HCT116 (cell line): ENCODE measurements at regions not wholly inside any gene's neighbourhood (a gene's known extent, or its start where the extent isn't known, plus 50 kb on each side); places are given as distances from the start of the nearest gene placed in this dataset.

ENCODE experiments used
- ATAC-seq: fragments of 200-7000 bp; cut with Tn5 transposase; 2 replicates; pipeline ENCODE4 v1.9.1; 2020; ENCODE audit warnings: mild to moderate bottlenecking, moderate library complexity
- BruUV-seq: library from RNA; stranded (reverse); fragments of 400-500 nt; replicated peaks from 2 replicates; lab custom pipeline; 2021; lab: Mats Ljungman, UMichigan
- CTCF ChIA-PET: fragments of 300-600 bp; sonication (Branson Sonifier 250); formaldehyde crosslinking; loops from one replicate; lab custom pipeline; 2021; ENCODE audit warnings: antibody characterized with exemption; lab: Charles Lee
- POLR2A ChIA-PET: fragments of 300-600, 350-600 bp; sonication (Branson Sonifier 250); formaldehyde crosslinking; loops from one replicate; lab custom pipeline; 2021; ENCODE audit warnings: antibody characterized with exemption; lab: Charles Lee
- RAD21 ChIA-PET, 2 experiments: fragments of 300-600 bp; sonication (Branson Sonifier 250); formaldehyde crosslinking; loops; one replicate each; lab custom pipeline; 2023; ENCODE audit warnings: low total read pairs in 2 of 2; ENCODE audit not compliant: uncharacterized antibody in 2 of 2, unreplicated experiment in 2 of 2, low non-redundant PET in 1 of 2; lab: Charles Lee
- DNase-seq: peaks from one replicate; pipeline ENCODE4 v3.0.0-alpha.2; 2010; ENCODE audit warnings: low read depth, low spot score
- H2AFZ ChIP-seq: fragments of 200-600 bp; shearing (Covaris generic), sonication (generic); 2 replicates; pipeline ENCODE4 v1.6.1; 2017; ENCODE audit warnings: low read depth, mixed run types, mixed read lengths, antibody characterized with exemption, low read length; ENCODE audit not compliant: poor library complexity, severe bottlenecking
- H3K27ac ChIP-seq: 2 replicates; pipeline ENCODE4 v1.5.1; 2012; ENCODE audit warnings: low read depth, low read length
- H3K27me3 ChIP-seq: fragments of 200-600 bp; sonication (generic); 2 replicates; pipeline ENCODE4 v1.6.1; 2016; ENCODE audit warnings: mixed run types, low read length, mixed read lengths; ENCODE audit not compliant: insufficient read depth
- H3K36me3 ChIP-seq, 2 experiments: fragments of 200-500 bp in 1 of 2; fragments of 200-600 bp in 1 of 2; sonication (Bioruptor generic) in 1 of 2; sonication (generic) in 1 of 2; 2 replicates each; pipeline versions ENCODE4 v1.5.1 to v1.6.1; 2014 to 2016; ENCODE audit warnings: low read length in 2 of 2, inconsistent platforms in 1 of 2, mixed read lengths in 1 of 2, mixed run types in 1 of 2; ENCODE audit not compliant: insufficient read depth in 2 of 2, control insufficient read depth in 1 of 2
- H3K4me1 ChIP-seq, 2 experiments: fragments of 200-600 bp in 1 of 2; sonication (generic) in 1 of 2; 2 replicates each; pipeline versions ENCODE4 v1.5.1 to v1.6.1; 2012 to 2017; ENCODE audit warnings: low read length in 2 of 2, inconsistent platforms in 1 of 2, mild to moderate bottlenecking in 1 of 2, mixed read lengths in 1 of 2, mixed run types in 1 of 2, moderate library complexity in 1 of 2; ENCODE audit not compliant: insufficient read depth in 2 of 2, control insufficient read depth in 1 of 2
- H3K4me2 ChIP-seq: fragments of 200-600 bp; sonication (generic); 2 replicates; pipeline ENCODE4 v1.6.1; 2017; ENCODE audit warnings: mixed run types, low read length, mixed read lengths
- H3K4me3 ChIP-seq, 2 experiments: fragments of 200-600 bp in 1 of 2; sonication (generic) in 1 of 2; replicated peaks in 1 of 2; 2 replicates each; pipeline ENCODE4 v1.5.1; 2011 to 2016; ENCODE audit warnings: low read length in 2 of 2, control low read depth in 1 of 2, low read depth in 1 of 2, mild to moderate bottlenecking in 1 of 2, mixed read lengths in 1 of 2, mixed run types in 1 of 2
- H3K79me2 ChIP-seq: fragments of 200-600 bp; sonication (generic); 2 replicates; pipeline ENCODE4 v1.6.1; 2017; ENCODE audit warnings: mild to moderate bottlenecking, mixed run types, low read length, moderate library complexity, mixed read lengths; ENCODE audit not compliant: insufficient read depth
- H3K9ac ChIP-seq: fragments of 200-600 bp; sonication (generic); 2 replicates; pipeline ENCODE4 v1.6.1; 2016; ENCODE audit warnings: low read length, mixed read lengths
- H3K9me2 ChIP-seq: fragments of 200-600 bp; sonication (generic), shearing (Covaris generic); 2 replicates; pipeline ENCODE4 v1.6.1; 2017; ENCODE audit warnings: mixed run types, mild to moderate bottlenecking, moderate library complexity; ENCODE audit not compliant: insufficient read depth
- H3K9me3 ChIP-seq, 2 experiments: fragments of 200-500 bp in 1 of 2; fragments of 200-600 bp in 1 of 2; sonication (Bioruptor generic) in 1 of 2; sonication (generic) in 1 of 2; 2 replicates each; pipeline ENCODE4 v1.6.1; 2014 to 2017; ENCODE audit warnings: low read length in 2 of 2, mixed read lengths in 2 of 2, inconsistent platforms in 1 of 2, low read depth in 1 of 2, mild to moderate bottlenecking in 1 of 2, mixed run types in 1 of 2, moderate library complexity in 1 of 2; ENCODE audit not compliant: control insufficient read depth in 1 of 2, insufficient read depth in 1 of 2
- H4K20me1 ChIP-seq: fragments of 200-600 bp; sonication (generic), shearing (Covaris generic); 2 replicates; pipeline ENCODE4 v1.6.1; 2017; ENCODE audit warnings: mixed run types, mild to moderate bottlenecking, moderate library complexity; ENCODE audit not compliant: insufficient read depth
- RAD21 ChIP-seq: IDR thresholded peaks from 2 replicates; pipeline ENCODE4 v1.6.1; 2012; ENCODE audit warnings: low read depth, mild to moderate bottlenecking
- ZNF274 ChIP-seq: fragments of 200-500 bp; sonication (Bioruptor generic); IDR thresholded peaks from 2 replicates; pipeline ENCODE4 v1.6.1; 2014; ENCODE audit warnings: mild to moderate bottlenecking, low read depth, low read length, inconsistent platforms
- intact Hi-C: fragments of 100-400 bp; cut with micrococcal nuclease; formaldehyde crosslinking; loops from 2 replicates; pipeline ENCODE4 v1.10.0; 2022
- TF ChIP-seq, protein P1 (sequence below): IDR thresholded peaks from 2 replicates; pipeline ENCODE4 v1.6.1; 2011; ENCODE audit warnings: mild to moderate bottlenecking, low read length, moderate library complexity; ENCODE audit not compliant: insufficient replicate concordance; ENCODE audit errors: extremely low read depth
- TF ChIP-seq, protein P2 (sequence below), 3 experiments: fragments of 200-600 bp in 1 of 3; sonication (generic) in 1 of 3; IDR thresholded peaks in 2 of 3; conservative IDR thresholded peaks in 1 of 3; 2 replicates each; pipeline ENCODE4 v1.5.1; 2012 to 2017; ENCODE audit warnings: low read depth in 2 of 3, low read length in 2 of 3, antibody characterized with exemption in 1 of 3, borderline replicate concordance in 1 of 3, control low read depth in 1 of 3, mild to moderate bottlenecking in 1 of 3, mixed read lengths in 1 of 3, mixed run types in 1 of 3, moderate library complexity in 1 of 3; ENCODE audit not compliant: insufficient read depth in 1 of 3
- TF ChIP-seq, protein P3 (sequence below): IDR thresholded peaks from 2 replicates; pipeline ENCODE4 v1.6.1; 2012

DNA sequence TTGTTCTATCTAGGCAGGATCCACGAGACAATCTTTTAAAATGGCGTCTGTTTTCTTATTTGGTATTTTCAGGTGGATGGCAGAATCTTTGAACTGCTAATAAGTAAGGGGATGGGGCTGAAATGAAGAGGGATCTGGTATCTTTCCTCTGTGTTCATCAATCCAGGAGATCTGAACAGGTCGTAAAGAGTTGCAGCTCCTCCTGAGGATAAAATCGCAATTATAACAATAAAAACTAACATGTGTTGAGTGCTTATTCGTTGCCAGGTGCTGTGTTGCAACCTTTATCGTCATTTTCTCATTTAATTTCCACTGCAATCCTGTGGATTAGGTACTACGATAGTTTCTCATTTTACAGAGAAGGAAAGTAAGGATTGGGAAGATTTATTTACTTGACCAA, 134.6 kb upstream of the DPYD start (continued):
- TF ChIP-seq, protein P1, sequence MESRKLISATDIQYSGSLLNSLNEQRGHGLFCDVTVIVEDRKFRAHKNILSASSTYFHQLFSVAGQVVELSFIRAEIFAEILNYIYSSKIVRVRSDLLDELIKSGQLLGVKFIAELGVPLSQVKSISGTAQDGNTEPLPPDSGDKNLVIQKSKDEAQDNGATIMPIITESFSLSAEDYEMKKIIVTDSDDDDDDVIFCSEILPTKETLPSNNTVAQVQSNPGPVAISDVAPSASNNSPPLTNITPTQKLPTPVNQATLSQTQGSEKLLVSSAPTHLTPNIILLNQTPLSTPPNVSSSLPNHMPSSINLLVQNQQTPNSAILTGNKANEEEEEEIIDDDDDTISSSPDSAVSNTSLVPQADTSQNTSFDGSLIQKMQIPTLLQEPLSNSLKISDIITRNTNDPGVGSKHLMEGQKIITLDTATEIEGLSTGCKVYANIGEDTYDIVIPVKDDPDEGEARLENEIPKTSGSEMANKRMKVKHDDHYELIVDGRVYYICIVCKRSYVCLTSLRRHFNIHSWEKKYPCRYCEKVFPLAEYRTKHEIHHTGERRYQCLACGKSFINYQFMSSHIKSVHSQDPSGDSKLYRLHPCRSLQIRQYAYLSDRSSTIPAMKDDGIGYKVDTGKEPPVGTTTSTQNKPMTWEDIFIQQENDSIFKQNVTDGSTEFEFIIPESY: no peak

DNA sequence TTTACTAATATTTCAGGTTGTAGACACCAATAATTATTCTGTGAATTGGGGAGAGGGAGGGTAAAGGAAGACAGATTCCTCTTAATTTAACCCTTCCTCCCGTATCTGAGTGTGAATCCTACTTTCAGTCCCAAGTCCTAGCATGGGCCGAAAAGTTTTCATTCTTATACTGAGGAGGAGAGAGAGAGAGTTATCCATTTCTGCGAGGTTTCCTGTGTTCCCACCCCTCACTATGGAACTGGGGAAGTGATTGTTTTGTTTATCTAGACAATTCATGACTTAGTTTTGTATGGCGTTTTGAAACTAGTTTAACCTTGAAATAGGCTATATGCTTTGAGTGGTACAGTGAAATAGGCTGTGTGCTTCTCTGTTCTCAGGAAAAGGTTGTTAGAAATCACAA, 134.0 kb upstream of the DPYD start:
- Histone ChIP-seq H3K4me1 (no peaks in the 10 kb centered on the region), H4K20me1 (no peaks in the 10 kb centered on the region), H3K9me3 (no peaks in the 10 kb centered on the region), H3K9me2 (no peaks in the 10 kb centered on the region), H2AFZ (peak overlapping the region; percentile 84), H3K27ac (no peak overlapping the region), H3K79me2 (no peaks in the 10 kb centered on the region), H3K9ac (no peak overlapping the region), H3K36me3 (no peaks in the 10 kb centered on the region), H3K27me3 (no peaks in the 10 kb centered on the region), H3K4me3 (no peak overlapping the region), H3K4me2 (no peak overlapping the region)
- intact Hi-C loops: loop anchor here (5.0 to 10.0 kb wide), 3 partner anchors 232 to 1820 kb away; no protein-coding TSS in a partner anchor
- RAD21 ChIA-PET: no interaction called here
- TF ChIP-seq RAD21: no peak
- TF ChIP-seq, protein P2, sequence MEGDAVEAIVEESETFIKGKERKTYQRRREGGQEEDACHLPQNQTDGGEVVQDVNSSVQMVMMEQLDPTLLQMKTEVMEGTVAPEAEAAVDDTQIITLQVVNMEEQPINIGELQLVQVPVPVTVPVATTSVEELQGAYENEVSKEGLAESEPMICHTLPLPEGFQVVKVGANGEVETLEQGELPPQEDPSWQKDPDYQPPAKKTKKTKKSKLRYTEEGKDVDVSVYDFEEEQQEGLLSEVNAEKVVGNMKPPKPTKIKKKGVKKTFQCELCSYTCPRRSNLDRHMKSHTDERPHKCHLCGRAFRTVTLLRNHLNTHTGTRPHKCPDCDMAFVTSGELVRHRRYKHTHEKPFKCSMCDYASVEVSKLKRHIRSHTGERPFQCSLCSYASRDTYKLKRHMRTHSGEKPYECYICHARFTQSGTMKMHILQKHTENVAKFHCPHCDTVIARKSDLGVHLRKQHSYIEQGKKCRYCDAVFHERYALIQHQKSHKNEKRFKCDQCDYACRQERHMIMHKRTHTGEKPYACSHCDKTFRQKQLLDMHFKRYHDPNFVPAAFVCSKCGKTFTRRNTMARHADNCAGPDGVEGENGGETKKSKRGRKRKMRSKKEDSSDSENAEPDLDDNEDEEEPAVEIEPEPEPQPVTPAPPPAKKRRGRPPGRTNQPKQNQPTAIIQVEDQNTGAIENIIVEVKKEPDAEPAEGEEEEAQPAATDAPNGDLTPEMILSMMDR (IDR thresholded peaks at IDR 0.05 in 2 of 3, conservative IDR thresholded peaks at IDR 0.05 in 1 of 3; ENCODE audit: borderline replicate concordance in 1 of 3, insufficient read depth in 1 of 3, low read depth in 2 of 3, low read length in 2 of 3): no peak
- no peak for TF ChIP-seq ZNF274
- TF ChIP-seq, protein P3, sequence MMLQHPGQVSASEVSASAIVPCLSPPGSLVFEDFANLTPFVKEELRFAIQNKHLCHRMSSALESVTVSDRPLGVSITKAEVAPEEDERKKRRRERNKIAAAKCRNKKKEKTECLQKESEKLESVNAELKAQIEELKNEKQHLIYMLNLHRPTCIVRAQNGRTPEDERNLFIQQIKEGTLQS: no peak
- DNase-seq (no peak), ATAC-seq (no peak)
- POLR2A ChIA-PET: no interaction called here
- CTCF ChIA-PET: interaction anchor here (1.1 kb wide), 1 partner anchor 414 kb away, joined by 3 read pairs; no protein-coding TSS in a partner anchor
- no TSS peak for BruUV-seq
